Kidney capillary endothelial cell (primary cell): ENCODE measurements at regions not wholly inside any gene's neighbourhood (a gene's known extent, or its start where the extent isn't known, plus 50 kb on each side); places are given as distances from the start of the nearest gene placed in this dataset.
"Not testable (repeated sequence)": the region's sequence is repeated elsewhere in the genome, so short reads cannot be mapped to it uniquely, and the experiment has no call there.

Experiments used
- DNase-seq: peaks from one replicate; pipeline ENCODE4 v3.0.0-alpha.2; 2018; ENCODE audit warnings: low spot score

- no peak for DNase-seq
These were observed 411.1 kb downstream of the TMEM121 start for GRCh38 chr14:105937253-105938054.

- DNase-seq, result no peak
These were observed 411.9 kb downstream of the TMEM121 start for GRCh38 chr14:105938055-105938863.

DNA sequence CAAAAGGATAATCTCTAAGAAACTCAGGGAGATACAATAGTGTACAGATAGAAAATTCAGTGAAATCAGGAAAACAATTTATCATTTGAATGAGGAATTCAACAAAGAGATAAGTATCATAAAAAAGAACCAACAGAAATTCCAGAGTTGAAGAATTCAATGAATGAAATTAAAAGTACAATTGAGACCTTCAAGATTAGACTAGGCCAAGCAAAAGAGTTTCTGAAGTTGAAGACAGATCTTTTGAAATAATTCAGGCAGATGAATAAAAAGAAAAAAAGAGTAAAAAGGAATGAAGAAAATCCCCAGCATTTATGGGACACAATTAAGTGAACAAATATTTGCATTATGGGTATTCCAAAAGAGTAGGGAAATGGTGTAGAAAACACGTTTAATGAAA is 412.6 kb downstream of the TMEM121 start:
- no peak for DNase-seq

GRCh38 chr14:105939810-105940508 is 413.6 kb downstream of the TMEM121 start:
- no peak for DNase-seq

DNA sequence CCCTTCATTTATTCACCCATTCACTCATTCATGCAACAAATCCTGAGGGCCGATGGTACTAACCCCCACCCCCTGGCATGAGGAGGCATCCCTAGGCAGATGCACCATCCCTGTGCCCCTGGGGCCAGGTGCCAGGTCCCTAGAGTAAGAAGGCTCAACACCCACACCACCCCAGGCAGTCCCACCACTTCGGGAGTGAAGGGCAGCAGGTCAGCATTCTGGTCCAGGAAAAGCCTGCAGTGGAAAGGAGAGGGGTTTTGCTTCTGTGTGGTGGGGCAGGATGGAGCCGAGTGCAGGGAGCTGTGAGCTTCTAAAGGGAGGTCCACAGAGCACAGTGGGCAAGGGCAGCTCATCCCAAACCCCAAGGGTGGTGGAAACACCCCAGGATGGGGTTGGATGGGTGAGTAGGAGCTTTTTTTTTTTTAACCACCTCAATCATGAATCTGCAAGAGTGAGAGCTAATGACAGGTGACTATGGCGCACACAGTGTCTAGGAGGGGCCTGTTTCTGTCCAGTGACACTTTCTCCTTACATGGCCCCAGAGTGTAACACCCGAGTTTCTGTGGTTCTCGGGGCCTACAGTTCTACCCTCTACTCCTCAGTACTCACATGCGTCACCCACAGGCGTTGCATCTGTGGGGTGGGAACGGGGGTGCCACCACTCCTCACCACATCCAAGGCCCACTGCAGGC is 414.3 kb downstream of the TMEM121 start:
- DNase-seq, result no peak

DNA sequence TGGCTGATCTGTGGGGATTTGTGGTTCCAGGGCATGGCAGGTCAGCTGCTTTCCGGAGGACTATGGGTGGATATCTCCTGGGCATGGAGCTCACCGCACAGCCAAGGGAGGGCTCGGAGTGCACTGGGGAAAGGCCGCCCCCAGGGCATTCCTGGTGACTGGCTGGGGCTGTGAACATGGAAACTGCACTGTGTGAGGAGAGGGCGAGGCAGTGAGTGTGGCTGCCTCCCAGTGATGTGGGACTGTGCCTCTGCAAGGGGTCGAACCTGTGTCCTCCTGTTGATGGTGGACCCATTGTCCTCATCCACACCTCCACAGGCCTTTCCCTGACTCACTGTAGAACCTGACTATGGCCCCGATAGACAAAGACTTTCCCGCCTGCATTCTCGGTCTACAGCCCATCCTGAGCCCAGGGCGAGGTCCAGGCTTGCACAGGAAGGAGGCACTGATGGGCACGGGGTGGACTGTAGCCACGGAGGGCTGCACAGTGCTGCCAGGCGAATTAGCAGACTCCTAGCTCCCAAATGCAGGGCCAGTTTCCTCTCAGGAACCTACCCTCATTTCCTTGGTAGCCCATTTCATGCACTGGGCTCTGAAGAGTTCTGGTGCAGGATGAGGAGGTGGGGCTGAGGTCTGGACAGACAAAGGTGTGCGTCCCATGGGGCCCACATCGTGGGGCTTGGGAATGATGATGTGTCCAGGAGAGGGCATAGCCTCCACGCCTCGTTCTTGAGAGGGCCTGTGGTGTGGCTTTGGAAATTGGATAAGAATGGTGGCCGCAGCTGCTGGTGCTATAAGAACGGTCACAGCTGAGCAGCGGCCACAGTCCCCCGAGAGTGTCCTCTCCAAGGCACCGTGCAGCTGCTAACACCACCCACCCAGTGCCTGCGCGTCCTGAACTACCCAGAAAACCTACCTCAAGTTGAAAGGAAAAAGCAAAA is 415.1 kb downstream of the TMEM121 start:
- DNase-seq, result no peak

DNA sequence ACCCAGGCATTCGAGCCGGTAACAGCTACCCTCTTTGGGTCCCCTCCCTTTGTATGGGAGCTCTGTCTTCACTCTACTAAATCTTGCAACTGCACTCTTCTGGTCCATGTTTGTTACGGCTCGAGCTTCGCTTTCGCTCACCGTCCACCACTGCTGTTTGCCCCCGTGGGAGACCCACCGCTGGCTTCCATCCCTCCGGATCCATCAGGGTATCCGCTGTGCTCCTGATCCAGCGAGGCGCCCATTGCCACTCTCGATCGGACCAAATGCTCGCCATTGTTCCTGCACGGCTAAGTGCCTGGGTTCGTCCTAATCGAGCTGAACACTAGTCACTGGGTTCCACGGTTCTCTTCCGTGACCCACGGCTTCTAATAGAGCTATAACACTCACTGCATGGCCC is 416.3 kb downstream of the TMEM121 start:
- DNase-seq, result not testable (repeated sequence)

DNA sequence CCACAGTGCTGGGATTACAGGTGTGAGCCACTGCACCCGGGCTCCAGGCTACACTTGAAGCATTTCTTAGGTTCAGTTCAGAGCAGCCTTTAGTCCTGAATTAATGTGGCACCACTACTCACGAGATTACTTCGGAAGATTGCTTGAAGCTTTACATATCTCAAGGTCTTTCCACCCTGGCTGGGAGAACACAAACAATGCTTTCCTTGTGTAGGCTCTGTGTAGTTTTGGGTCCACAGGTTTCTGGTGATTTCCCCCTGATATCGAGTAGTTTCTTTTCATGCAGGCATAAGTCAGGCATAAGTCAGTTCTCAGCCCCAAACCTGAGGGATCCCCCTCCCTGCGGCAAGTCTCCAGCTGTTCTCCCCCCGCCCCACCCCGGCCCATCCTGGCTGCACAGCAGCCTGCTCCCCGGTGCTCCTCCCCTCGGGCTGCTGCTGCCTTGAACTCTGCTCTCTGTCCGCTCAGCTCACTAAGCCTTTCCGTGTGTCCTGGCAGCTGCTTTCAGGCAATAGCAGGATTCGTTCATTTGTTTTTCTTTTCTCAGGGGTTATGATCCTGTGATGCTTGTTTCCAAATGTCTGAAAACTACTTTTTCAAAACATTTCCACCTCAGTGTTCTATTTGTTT is 417.7 kb downstream of the TMEM121 start:
- no peak for DNase-seq

DNA sequence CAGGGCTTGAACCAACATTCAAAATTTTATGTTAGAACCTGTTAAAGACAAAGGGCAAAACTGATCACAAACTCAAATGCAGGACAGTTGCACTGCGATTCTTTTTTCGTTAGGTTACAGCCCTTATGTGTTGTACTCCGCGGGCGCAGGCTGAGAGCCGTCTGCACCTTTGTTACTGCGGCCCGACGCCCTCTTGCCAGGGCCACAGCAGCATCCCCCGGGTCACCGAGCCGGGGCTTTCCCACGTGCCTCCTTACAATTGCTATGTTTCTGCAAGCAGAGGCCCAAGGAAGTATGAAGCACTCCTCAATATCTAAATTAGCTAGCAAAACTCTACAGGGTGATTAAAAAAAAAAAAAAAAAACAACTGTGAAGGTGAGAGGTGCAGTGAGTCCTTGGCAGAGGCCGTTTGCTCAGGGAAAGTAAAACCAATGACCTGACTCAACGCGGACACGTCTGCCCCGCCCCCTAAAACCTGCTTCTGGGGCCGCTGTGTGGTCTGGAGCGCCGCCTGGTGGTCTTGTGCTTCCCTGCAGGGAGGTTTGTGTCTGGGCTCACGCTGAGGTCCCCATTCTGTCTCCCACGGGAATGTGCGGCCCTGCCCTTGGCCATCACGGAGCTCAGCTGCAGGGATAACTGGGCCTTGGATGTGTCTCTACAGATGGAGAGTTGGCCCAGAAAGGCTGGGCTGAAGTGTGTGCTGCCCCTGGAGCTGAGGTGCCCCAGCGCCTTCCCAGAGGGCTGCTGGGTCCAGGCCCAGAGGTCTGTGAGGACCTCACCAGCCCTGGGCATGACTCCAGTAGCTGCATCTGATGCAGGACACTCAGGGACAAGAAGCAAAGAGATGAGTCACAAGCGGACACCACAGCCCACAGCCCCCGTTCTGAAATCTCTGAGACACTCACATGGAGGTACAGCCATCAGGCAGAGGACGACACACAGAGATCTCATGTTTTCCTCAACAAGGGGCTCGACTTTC is 418.5 kb downstream of the TMEM121 start:
- no peak for DNase-seq

DNA sequence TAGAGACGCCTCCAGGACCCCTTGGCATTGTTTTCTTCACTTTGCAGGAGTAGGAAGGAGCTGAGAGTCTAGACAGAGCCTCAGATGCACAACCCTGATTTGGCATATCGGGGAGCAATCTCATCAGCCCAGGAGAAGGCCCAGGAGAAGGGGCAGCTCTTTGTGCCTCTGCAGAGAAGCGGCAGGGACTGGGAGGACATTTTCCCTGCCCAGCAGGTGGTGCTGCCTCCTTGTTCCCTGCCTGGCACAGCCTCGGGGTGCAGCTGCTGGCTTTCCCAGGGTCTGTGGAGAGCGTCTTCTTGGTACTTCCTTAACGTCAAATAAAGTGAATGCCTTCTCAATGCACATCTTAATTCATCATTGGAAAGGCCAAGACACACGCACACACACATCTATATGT is 419.5 kb downstream of the TMEM121 start:
- no peak for DNase-seq

GRCh38 chr14:105947599-105947998 is 421.2 kb downstream of the TMEM121 start:
- no peak for DNase-seq

- DNase-seq, result not testable (repeated sequence)
These were observed 422.6 kb downstream of the TMEM121 start for GRCh38 chr14:105948955-105949354.

- not testable (repeated sequence) for DNase-seq
These were observed 424.0 kb downstream of the TMEM121 start for GRCh38 chr14:105950364-105950892.

GRCh38 chr14:105951399-105951798 is 425.0 kb downstream of the TMEM121 start:
- DNase-seq, result no peak

DNA sequence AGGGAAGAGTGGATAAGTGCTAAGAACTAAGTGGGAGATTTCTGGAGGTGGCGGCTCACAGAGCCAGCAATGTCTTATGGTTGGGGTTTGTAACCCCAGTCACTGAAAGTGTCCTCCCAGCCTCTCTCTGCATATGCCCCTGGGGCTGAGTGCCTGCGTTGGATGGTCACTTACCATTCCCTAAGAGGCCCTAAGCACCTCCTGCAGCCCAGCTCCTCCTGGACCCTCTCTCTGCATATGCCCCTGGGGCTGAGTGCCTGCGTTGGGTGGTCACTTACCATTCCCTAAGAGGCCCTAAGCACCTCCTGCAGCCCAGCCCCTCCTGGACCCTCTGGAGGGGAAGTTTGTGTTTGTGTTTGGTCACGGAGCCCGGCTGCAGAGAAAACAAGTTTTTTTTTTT is 425.8 kb downstream of the TMEM121 start:
- DNase-seq, result no peak

GRCh38 chr14:105952826-105953225 is 426.4 kb downstream of the TMEM121 start:
- DNase-seq, result no peak

DNA sequence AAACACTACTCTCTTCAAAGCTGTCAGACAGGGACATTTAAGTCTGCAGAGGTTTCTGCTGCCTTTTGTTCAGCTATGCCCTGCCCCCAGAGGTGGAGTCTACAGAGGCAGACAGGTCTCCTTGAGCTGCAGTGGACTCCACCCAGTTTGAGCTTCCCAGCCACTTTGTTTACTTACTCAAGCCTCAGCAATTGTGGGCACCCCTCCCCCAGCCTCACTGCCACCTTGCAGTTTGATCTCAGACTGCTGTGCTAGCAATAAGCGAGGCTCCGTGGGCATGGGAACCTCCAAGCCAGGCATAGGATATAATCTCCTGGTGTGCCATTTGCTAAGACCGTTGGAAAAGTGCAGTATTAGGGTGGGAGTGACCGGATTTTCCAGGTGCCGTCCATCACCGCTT is 435.2 kb downstream of the TMEM121 start:
- DNase-seq, result not testable (repeated sequence)

GRCh38 chr14:105962532-105962931 is 436.1 kb downstream of the TMEM121 start:
- no peak for DNase-seq

DNA sequence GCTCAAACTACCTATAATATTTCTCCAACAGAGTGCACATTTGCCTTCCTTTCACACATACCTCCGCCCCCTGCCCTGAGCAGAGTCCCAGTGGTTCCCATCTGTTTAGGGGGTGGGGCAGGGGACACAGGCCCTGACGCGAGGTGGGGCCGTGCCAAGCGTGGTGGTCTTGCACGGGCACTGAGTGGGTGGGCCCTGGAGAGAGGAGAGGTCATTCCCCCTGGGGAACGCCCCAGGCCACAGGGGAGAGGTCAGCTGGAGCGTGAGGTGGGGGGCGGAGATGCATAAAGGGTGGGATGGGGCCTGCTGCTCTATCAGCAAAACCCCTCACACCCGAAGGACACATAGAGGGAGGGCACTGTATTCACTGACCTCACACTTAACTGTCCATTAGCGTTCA is 441.9 kb downstream of the TMEM121 start:
- no peak for DNase-seq
